Tibial nerve (tissue), 3 donors: ENCODE measurements at regions not wholly inside any gene's neighbourhood (a gene's known extent, or its start where the extent isn't known, plus 50 kb on each side); places are given as distances from the start of the nearest gene placed in this dataset.

Experiments
- CTCF ChIP-seq, 5 experiments: fragments of 200-600 bp in 3 of 5; fragments of 450-650 bp in 2 of 5; sonication (generic) in 3 of 5; IDR thresholded peaks; one replicate each; pipeline ENCODE4 v1.5.1; 2016 to 2019; ENCODE audit warnings: antibody characterized with exemption in 5 of 5, mild to moderate bottlenecking in 3 of 5, moderate library complexity in 2 of 5
- POLR2A ChIP-seq, 2 donors: fragments of 450-650 bp; IDR thresholded peaks; one replicate each; pipeline ENCODE4 v1.6.1; 2017; ENCODE audit warnings: antibody characterized with exemption in 2 of 2, mild to moderate bottlenecking in 2 of 2, moderate library complexity in 2 of 2

GRCh38 chr4:45778514-45778913 is 345.3 kb downstream of the GABRG1 start:
- no peak for TF ChIP-seq CTCF (IDR thresholded peaks at IDR 0.05)
- no peak for TF ChIP-seq POLR2A (IDR thresholded peaks at IDR 0.05)
